ENCODE measurements at regions not wholly inside any gene's neighbourhood (a gene's known extent, or its start where the extent isn't known, plus 50 kb on each side); places are given as distances from the start of the nearest gene placed in this dataset.
A peak's percentile ranks its signal among the peaks of the same experiment; 100 is the strongest.

DNA sequence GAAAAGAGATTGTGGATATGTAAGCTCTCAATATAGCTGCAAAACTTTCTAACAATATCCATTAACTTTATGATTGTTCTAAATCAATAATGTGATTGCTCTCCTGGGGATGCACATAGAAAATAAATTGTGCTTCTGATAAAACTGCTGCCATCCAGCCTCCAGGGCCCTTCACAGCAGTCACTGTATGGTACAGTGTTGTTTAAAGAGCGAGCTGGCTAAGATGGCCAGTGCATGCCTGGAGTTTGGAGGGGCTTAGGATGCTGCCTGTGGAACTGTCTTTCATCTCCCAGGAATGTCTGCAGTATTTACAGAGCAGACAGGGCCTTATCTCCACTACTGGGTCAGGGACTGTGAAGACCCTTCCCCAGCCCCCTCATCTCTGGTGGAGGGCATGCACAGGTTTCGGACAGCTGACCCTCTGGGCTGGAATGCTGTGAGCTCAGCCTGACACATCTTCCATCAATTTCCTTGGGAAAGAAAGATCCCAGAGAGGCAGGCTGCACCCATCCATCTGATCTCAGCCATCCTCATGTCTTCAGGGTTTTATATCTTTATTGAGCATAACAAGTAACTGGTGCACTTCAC is 137.0 kb downstream of the PLPP3 start:
- WGBS (ENCODE audit: insufficient coverage, insufficient read length), result no CpG with 5 or more reads among the region's 2 CpGs
- H3K4me1 ChIP-seq (ENCODE audit: control insufficient read depth, insufficient read depth, low read length), result peaks cover under 1% of the 10 kb centered on the region; the same call in 1 of the 2 replicates
- no peaks in the 10 kb centered on the region for H3K27me3 ChIP-seq (ENCODE audit: control insufficient read depth, insufficient read depth, low read length)
- H3K4me3 ChIP-seq (ENCODE audit: low read length), result no peak overlapping the region
- no peak overlapping the region for H3K27ac ChIP-seq (ENCODE audit: low read length)
- H3K36me3 ChIP-seq (ENCODE audit: control insufficient read depth, insufficient read depth, low read length), result no peaks in the 10 kb centered on the region
- DNase-seq (ENCODE audit: low read depth, low spot score), result no peak
- no peaks in the 10 kb centered on the region for H3K9me3 ChIP-seq (ENCODE audit: control insufficient read depth, insufficient read depth, low read length)

GRCh38 chr1:56441601-56442000 is 137.8 kb downstream of the PLPP3 start:
- Histone ChIP-seq H3K27me3 (ENCODE audit: control insufficient read depth, insufficient read depth, low read length) (no peaks in the 10 kb centered on the region), H3K4me3 (ENCODE audit: low read length) (no peak overlapping the region), H3K27ac (ENCODE audit: low read length) (no peak overlapping the region), H3K9me3 (ENCODE audit: control insufficient read depth, insufficient read depth, low read length) (no peaks in the 10 kb centered on the region), H3K4me1 (ENCODE audit: control insufficient read depth, insufficient read depth, low read length) (peaks cover 6% of the 10 kb centered on the region), H3K36me3 (ENCODE audit: control insufficient read depth, insufficient read depth, low read length) (no peaks in the 10 kb centered on the region)
- no CpG with 5 or more reads among the region's 3 CpGs for WGBS (ENCODE audit: insufficient coverage, insufficient read length)
- DNase-seq (ENCODE audit: low read depth, low spot score), result no peak

GRCh38 chr1:56439610-56440264 is 139.6 kb downstream of the PLPP3 start:
- no peaks in the 10 kb centered on the region for H3K36me3 ChIP-seq (ENCODE audit: control insufficient read depth, insufficient read depth, low read length)
- H3K27me3 ChIP-seq (ENCODE audit: control insufficient read depth, insufficient read depth, low read length), result no peaks in the 10 kb centered on the region
- H3K4me3 ChIP-seq (ENCODE audit: low read length), result no peak overlapping the region
- peaks cover 11% of the 10 kb centered on the region for H3K4me1 ChIP-seq (ENCODE audit: control insufficient read depth, insufficient read depth, low read length)
- H3K9me3 ChIP-seq (ENCODE audit: control insufficient read depth, insufficient read depth, low read length), result no peaks in the 10 kb centered on the region
- WGBS (ENCODE audit: insufficient coverage, insufficient read length), result no CpG with 5 or more reads among the region's 4 CpGs
- no peak for DNase-seq (ENCODE audit: low read depth, low spot score)
- H3K27ac ChIP-seq (ENCODE audit: low read length), result no peak overlapping the region

DNA sequence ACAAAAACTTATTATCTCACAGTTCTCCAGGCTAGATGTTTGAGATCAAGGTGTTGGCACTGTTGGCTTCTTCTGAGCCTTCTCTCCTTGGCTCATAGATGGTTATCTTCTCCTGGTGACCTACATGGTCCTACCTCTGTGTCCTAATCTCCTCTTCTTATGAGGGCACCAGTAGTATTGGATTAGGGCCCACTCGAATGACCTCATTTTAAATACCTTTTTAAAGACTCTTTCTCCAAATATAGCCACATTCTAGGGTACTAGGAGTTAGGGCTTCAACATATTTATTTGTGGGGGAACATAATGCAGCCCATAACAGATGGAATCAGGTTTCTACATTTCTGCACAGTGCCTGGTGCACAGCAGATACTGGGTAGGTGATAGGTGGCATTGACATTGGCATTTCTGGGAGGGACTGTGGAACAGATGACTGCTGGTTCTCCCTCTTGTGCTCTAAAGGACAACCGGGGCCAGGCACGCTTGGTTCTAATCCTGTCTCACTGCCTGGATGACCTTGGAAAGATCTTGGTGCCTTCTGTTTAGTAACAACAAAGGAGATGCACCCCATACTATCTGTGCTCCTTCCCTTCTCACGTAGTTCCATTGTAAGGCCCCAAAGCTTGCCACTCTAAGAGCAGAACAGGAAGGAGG is 140.3 kb downstream of the PLPP3 start:
- no peaks in the 10 kb centered on the region for H3K9me3 ChIP-seq (ENCODE audit: control insufficient read depth, insufficient read depth, low read length)
- H3K36me3 ChIP-seq (ENCODE audit: control insufficient read depth, insufficient read depth, low read length), result no peaks in the 10 kb centered on the region
- no CpG with 5 or more reads among the region's 4 CpGs for WGBS (ENCODE audit: insufficient coverage, insufficient read length)
- peaks cover 11% of the 10 kb centered on the region for H3K4me1 ChIP-seq (ENCODE audit: control insufficient read depth, insufficient read depth, low read length)
- H3K4me3 ChIP-seq (ENCODE audit: low read length), result no peak overlapping the region
- no peak for DNase-seq (ENCODE audit: low read depth, low spot score)
- no peak overlapping the region for H3K27ac ChIP-seq (ENCODE audit: low read length)
- no peaks in the 10 kb centered on the region for H3K27me3 ChIP-seq (ENCODE audit: control insufficient read depth, insufficient read depth, low read length)

DNA sequence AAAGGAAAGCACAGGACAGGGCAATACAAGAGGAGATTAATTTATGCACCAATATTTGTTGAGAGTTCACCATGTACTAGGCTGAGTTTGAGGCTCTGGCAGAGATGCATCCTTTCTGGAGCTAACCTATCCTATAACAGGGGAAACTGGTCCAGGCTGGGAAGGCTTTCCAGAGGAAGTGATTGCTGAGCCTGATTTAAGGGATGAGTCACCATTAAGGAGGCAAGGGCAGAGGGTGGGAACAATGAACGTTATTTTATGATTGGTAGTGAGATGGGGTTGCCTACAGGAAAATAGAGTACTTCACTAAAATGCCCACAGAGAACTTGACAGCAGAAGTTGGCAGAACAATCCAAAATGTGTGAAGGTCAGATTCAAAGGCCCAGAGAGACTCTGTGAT is 141.4 kb downstream of the PLPP3 start:
- Histone ChIP-seq H3K27me3 (ENCODE audit: control insufficient read depth, insufficient read depth, low read length) (no peaks in the 10 kb centered on the region), H3K36me3 (ENCODE audit: control insufficient read depth, insufficient read depth, low read length) (no peaks in the 10 kb centered on the region), H3K4me1 (ENCODE audit: control insufficient read depth, insufficient read depth, low read length) (peaks cover 11% of the 10 kb centered on the region), H3K9me3 (ENCODE audit: control insufficient read depth, insufficient read depth, low read length) (no peaks in the 10 kb centered on the region), H3K4me3 (ENCODE audit: low read length) (no peak overlapping the region), H3K27ac (ENCODE audit: low read length) (no peak overlapping the region)
- no peak for DNase-seq (ENCODE audit: low read depth, low spot score)
- WGBS (ENCODE audit: insufficient coverage, insufficient read length), result no CpG with 5 or more reads among the region's 1 CpG

DNA sequence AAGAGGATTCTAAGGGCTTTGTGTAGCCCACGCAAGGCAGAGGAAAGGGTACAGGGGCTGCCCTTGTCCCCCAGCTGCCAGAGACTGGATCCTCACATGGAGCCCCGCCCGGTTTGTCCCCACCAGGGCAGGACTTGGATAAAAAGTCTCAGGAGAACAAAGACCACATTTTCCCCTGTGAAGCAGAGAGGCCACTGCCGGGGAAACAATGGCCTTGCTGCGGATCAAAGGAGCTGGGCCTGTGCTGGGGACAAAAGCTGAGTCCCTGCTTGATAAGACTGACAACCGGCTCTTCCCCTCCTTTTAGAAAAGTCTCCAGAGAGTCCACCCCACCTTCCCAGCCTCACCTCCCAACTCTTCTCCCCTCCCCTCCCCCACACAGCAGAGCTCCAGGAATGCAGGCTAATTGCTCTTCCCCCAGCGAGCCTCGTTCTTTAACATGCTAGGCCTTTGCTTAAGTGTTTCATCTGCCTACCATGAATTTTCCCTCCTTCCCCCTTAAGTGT is 142.4 kb downstream of the PLPP3 start:
- DNase-seq (ENCODE audit: low read depth, low spot score), result peak; percentile 57
- H3K27ac ChIP-seq (ENCODE audit: low read length), result no peak overlapping the region
- peaks cover 11% of the 10 kb centered on the region for H3K4me1 ChIP-seq (ENCODE audit: control insufficient read depth, insufficient read depth, low read length)
- H3K27me3 ChIP-seq (ENCODE audit: control insufficient read depth, insufficient read depth, low read length), result no peaks in the 10 kb centered on the region
- H3K4me3 ChIP-seq (ENCODE audit: low read length), result no peak overlapping the region
- no CpG with 5 or more reads among the region's 8 CpGs for WGBS (ENCODE audit: insufficient coverage, insufficient read length)
- H3K36me3 ChIP-seq (ENCODE audit: control insufficient read depth, insufficient read depth, low read length), result no peaks in the 10 kb centered on the region
- H3K9me3 ChIP-seq (ENCODE audit: control insufficient read depth, insufficient read depth, low read length), result no peaks in the 10 kb centered on the region

DNA sequence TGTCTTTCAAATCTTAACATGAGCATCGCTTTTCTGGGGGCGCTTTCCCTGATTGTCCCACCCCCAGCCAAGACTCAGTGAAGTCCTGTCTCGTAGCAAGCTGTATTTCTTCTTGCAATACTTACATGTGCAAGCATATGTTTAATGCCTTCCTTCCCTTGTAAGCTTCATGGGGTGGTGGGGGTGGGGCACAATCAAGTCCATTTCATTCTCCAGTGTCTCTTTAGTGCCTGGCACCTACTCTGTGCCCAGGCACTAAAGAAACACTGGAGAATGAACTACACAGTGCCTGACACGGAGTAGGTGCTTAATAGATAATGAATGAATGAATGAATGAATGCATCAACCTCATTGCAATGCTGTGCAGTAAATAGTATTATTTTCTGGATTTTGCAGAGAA is 143.1 kb downstream of the PLPP3 start:
- Histone ChIP-seq H3K4me1 (ENCODE audit: control insufficient read depth, insufficient read depth, low read length) (peaks cover 11% of the 10 kb centered on the region), H3K27me3 (ENCODE audit: control insufficient read depth, insufficient read depth, low read length) (no peaks in the 10 kb centered on the region), H3K27ac (ENCODE audit: low read length) (no peak overlapping the region), H3K4me3 (ENCODE audit: low read length) (no peak overlapping the region), H3K9me3 (ENCODE audit: control insufficient read depth, insufficient read depth, low read length) (no peaks in the 10 kb centered on the region), H3K36me3 (ENCODE audit: control insufficient read depth, insufficient read depth, low read length) (no peaks in the 10 kb centered on the region)
- no peak for DNase-seq (ENCODE audit: low read depth, low spot score)
- WGBS (ENCODE audit: insufficient coverage, insufficient read length), result no CpG with 5 or more reads among the region's 4 CpGs

DNA sequence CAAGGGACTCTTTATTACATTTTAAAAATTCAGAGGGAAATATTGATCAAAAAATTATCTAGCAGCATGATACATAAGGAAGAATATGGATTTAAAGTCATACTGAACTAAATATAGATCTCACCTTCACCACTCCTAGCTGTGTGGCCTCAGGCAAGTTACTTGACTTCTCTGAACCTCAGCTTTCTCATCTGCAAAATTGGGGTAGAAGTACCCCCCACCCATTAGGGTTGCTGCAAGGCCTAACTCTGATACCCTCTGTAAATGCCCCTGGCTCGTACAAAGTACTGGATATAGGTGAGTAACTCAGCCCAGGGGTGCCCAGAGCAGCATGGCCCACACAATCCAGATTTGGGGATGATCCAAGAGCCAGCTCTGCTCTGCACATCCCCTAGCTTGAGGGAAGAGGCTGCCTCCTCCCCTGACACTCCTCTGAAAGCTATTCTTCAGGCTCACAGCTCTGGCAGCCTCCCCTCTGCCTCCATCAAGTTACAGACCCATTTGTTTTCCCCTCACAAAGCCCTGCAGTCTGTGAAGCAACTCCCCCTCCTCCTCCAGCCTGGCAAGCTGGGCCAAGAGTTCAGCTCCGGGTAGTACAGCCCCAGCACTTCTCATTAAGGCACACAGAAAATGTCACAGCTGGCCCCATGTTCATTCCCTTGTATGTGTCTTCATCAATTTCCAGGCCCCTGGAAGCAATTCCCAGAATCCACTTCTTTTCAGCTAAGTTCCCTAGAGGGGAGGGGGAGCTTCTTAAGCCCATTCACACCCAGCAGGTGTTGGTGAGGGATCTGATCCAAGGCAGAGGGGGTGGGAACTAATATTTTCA is 143.7 kb downstream of the PLPP3 start:
- no CpG with 5 or more reads among the region's 2 CpGs for WGBS (ENCODE audit: insufficient coverage, insufficient read length)
- no peak for DNase-seq (ENCODE audit: low read depth, low spot score)
- H3K4me1 ChIP-seq (ENCODE audit: control insufficient read depth, insufficient read depth, low read length), result peaks cover 11% of the 10 kb centered on the region
- H3K36me3 ChIP-seq (ENCODE audit: control insufficient read depth, insufficient read depth, low read length), result no peaks in the 10 kb centered on the region
- H3K9me3 ChIP-seq (ENCODE audit: control insufficient read depth, insufficient read depth, low read length), result no peaks in the 10 kb centered on the region
- H3K27me3 ChIP-seq (ENCODE audit: control insufficient read depth, insufficient read depth, low read length), result no peaks in the 10 kb centered on the region
- no peak overlapping the region for H3K4me3 ChIP-seq (ENCODE audit: low read length)
- no peak overlapping the region for H3K27ac ChIP-seq (ENCODE audit: low read length)

GRCh38 chr1:56434740-56435139 is 144.6 kb downstream of the PLPP3 start:
- Histone ChIP-seq H3K36me3 (ENCODE audit: control insufficient read depth, insufficient read depth, low read length) (no peaks in the 10 kb centered on the region), H3K27ac (ENCODE audit: low read length) (no peak overlapping the region), H3K27me3 (ENCODE audit: control insufficient read depth, insufficient read depth, low read length) (no peaks in the 10 kb centered on the region), H3K9me3 (ENCODE audit: control insufficient read depth, insufficient read depth, low read length) (no peaks in the 10 kb centered on the region), H3K4me3 (ENCODE audit: low read length) (no peak overlapping the region), H3K4me1 (ENCODE audit: control insufficient read depth, insufficient read depth, low read length) (peaks cover 11% of the 10 kb centered on the region)
- no CpG with 5 or more reads among the region's 4 CpGs for WGBS (ENCODE audit: insufficient coverage, insufficient read length)
- DNase-seq (ENCODE audit: low read depth, low spot score), result no peak

DNA sequence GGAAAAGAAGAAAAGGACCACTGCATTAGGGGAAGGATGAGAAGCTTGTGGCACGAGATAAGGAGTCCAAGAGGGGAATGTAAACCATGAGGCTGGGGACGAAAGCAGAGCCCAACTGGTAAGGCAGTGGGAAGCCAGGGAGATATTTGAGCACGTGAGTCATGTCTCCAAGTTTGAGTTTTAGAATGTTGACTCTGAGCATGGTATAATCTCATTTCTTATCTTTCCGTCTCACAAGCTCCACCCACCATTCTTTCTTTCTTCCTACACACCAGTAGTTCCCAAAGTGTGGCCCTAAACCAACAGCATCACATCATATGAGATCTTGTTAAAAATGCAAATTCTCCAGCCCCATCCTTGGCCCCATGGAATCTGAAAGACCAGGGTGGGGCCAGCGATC is 145.3 kb downstream of the PLPP3 start:
- no CpG with 5 or more reads among the region's 5 CpGs for WGBS (ENCODE audit: insufficient coverage, insufficient read length)
- Histone ChIP-seq H3K9me3 (ENCODE audit: control insufficient read depth, insufficient read depth, low read length) (no peaks in the 10 kb centered on the region), H3K4me1 (ENCODE audit: control insufficient read depth, insufficient read depth, low read length) (peaks cover 11% of the 10 kb centered on the region), H3K4me3 (ENCODE audit: low read length) (no peak overlapping the region), H3K27me3 (ENCODE audit: control insufficient read depth, insufficient read depth, low read length) (no peaks in the 10 kb centered on the region), H3K27ac (ENCODE audit: low read length) (no peak overlapping the region), H3K36me3 (ENCODE audit: control insufficient read depth, insufficient read depth, low read length) (no peaks in the 10 kb centered on the region)
- DNase-seq (ENCODE audit: low read depth, low spot score), result no peak
